HEK293 (cell line): ENCODE measurements at regions not wholly inside any gene's neighbourhood (a gene's known extent, or its start where the extent isn't known, plus 50 kb on each side); places are given as distances from the start of the nearest gene placed in this dataset.

ENCODE experiments used
- CTCF ChIA-PET: fragments of 350-600 bp; formaldehyde crosslinking; extraction: SDS; loops from one replicate; lab custom pipeline; 2021; ENCODE audit warnings: antibody characterized with exemption; lab: Yijun Ruan, JAX
- POLR2A ChIA-PET: fragments of 300-600 bp; formaldehyde crosslinking; extraction: SDS; loops from one replicate; lab custom pipeline; 2020; ENCODE audit warnings: antibody characterized with exemption, inconsistent platforms; lab: Yijun Ruan, JAX
- H3K27ac ChIP-seq: fragments of 200-500 bp; sonication (Bioruptor generic); 2 replicates; pipeline ENCODE4 v1.5.1; 2014; ENCODE audit warnings: low read depth, low read length, control low read depth, inconsistent platforms; ENCODE audit errors: extremely low read depth
- H3K36me3 ChIP-seq, 2 experiments: fragments of 200-500 bp in 1 of 2; sonication (Bioruptor generic) in 1 of 2; 1 replicate in 1 of 2; 2 replicates in 1 of 2; pipeline ENCODE4 v1.5.1; 2014 to 2017; ENCODE audit warnings: inconsistent platforms in 2 of 2, low read length in 2 of 2; ENCODE audit not compliant: control insufficient read depth in 2 of 2, insufficient read depth in 1 of 2
- H3K4me1 ChIP-seq: fragments of 200-500 bp; sonication (Bioruptor generic); 2 replicates; pipeline ENCODE4 v1.5.1; 2014; ENCODE audit warnings: mild to moderate bottlenecking, low read length, inconsistent platforms; ENCODE audit not compliant: control insufficient read depth, insufficient read depth
- H3K4me3 ChIP-seq: 2 replicates; pipeline ENCODE4 v1.5.1; 2011; ENCODE audit warnings: low read depth, mild to moderate bottlenecking, control low read depth, low read length, moderate library complexity
- H3K9me3 ChIP-seq: fragments of 200-500 bp; sonication (Bioruptor generic); 2 replicates; pipeline ENCODE4 v1.5.1; 2014; ENCODE audit warnings: low read depth, low read length, inconsistent platforms; ENCODE audit not compliant: control insufficient read depth, insufficient read depth
- BCL11A ChIP-seq: fragments of 450-650 bp; formaldehyde crosslinking; IDR thresholded peaks from 2 replicates; pipeline ENCODE4 v1.5.1; 2016; ENCODE audit warnings: low read depth, missing biosample characterization, missing genetic modification characterization
- BCL11B ChIP-seq: fragments of 450-650 bp; formaldehyde crosslinking; IDR thresholded peaks from 2 replicates; pipeline ENCODE4 v1.5.1; 2016; ENCODE audit warnings: low read depth, missing biosample characterization, missing genetic modification characterization
- GLI4 ChIP-seq: fragments of 450-650 bp; formaldehyde crosslinking; IDR thresholded peaks from 2 replicates; pipeline ENCODE4 v1.5.1; 2016; ENCODE audit warnings: missing biosample characterization, missing genetic modification characterization
- HOXA7 ChIP-seq: sonication (generic); formaldehyde crosslinking; IDR thresholded peaks from 2 replicates; pipeline ENCODE4 v1.8.1; 2022; ENCODE audit warnings: missing genetic modification reagents, borderline replicate concordance
- KLF10 ChIP-seq: fragments of 450-650 bp; IDR thresholded peaks from 2 replicates; pipeline ENCODE4 v1.5.1; 2018; ENCODE audit warnings: missing biosample characterization, mild to moderate bottlenecking, missing genetic modification characterization
- OSR2 ChIP-seq: fragments of 450-650 bp; formaldehyde crosslinking; IDR thresholded peaks from 2 replicates; pipeline ENCODE4 v1.5.1; 2016; ENCODE audit warnings: missing biosample characterization, missing genetic modification characterization
- TRIM28 ChIP-seq: IDR thresholded peaks from 2 replicates; pipeline ENCODE4 v1.6.1; 2011; ENCODE audit warnings: low read length, control low read depth, borderline replicate concordance
- ZBTB49 ChIP-seq: fragments of 450-650 bp; formaldehyde crosslinking; IDR thresholded peaks from 2 replicates; pipeline ENCODE4 v1.5.1; 2016; ENCODE audit warnings: missing biosample characterization, missing genetic modification characterization, low read depth
- ZNF114 ChIP-seq: fragments of 450-650 bp; formaldehyde crosslinking; IDR thresholded peaks from 2 replicates; pipeline ENCODE4 v1.5.0; 2017; ENCODE audit warnings: missing biosample characterization, missing genetic modification characterization
- ZNF184 ChIP-seq: fragments of 450-650 bp; IDR thresholded peaks from 2 replicates; pipeline ENCODE4 v1.5.1; 2018; ENCODE audit warnings: missing biosample characterization, mild to moderate bottlenecking, missing genetic modification characterization
- ZNF223 ChIP-seq: fragments of 450-650 bp; formaldehyde crosslinking; IDR thresholded peaks from 2 replicates; pipeline ENCODE4 v1.5.1; 2016; ENCODE audit warnings: missing biosample characterization, missing genetic modification characterization
- ZNF510 ChIP-seq: fragments of 450-650 bp; formaldehyde crosslinking; IDR thresholded peaks from 2 replicates; pipeline ENCODE4 v1.5.1; 2018; ENCODE audit warnings: mild to moderate bottlenecking, missing genetic modification characterization, missing biosample characterization; ENCODE audit not compliant: insufficient replicate concordance
- ZNF558 ChIP-seq: fragments of 450-650 bp; formaldehyde crosslinking; IDR thresholded peaks from 2 replicates; pipeline ENCODE4 v1.5.1; 2016; ENCODE audit warnings: missing biosample characterization, missing genetic modification characterization
- ZNF776 ChIP-seq: fragments of 450-650 bp; formaldehyde crosslinking; IDR thresholded peaks from 2 replicates; pipeline ENCODE4 v1.5.0; 2017; ENCODE audit warnings: missing biosample characterization, missing genetic modification characterization, borderline replicate concordance
- ZSCAN16 ChIP-seq: fragments of 450-650 bp; formaldehyde crosslinking; IDR thresholded peaks from 2 replicates; pipeline ENCODE4 v1.5.1; 2016; ENCODE audit warnings: missing biosample characterization, missing genetic modification characterization
- TF ChIP-seq, protein P1 (sequence below): fragments of 450-650 bp; formaldehyde crosslinking; IDR thresholded peaks from 2 replicates; pipeline ENCODE4 v1.5.0; 2017; ENCODE audit warnings: missing biosample characterization, missing genetic modification characterization, borderline replicate concordance
- TF ChIP-seq, protein P2 (sequence below): fragments of 450-650 bp; formaldehyde crosslinking; IDR thresholded peaks from 2 replicates; pipeline ENCODE4 v1.5.1; 2016; ENCODE audit warnings: missing biosample characterization, missing genetic modification characterization, low read depth
- TF ChIP-seq, protein P3 (sequence below): fragments of 450-650 bp; formaldehyde crosslinking; optimal IDR thresholded peaks from 2 replicates; pipeline ENCODE3; 2016; ENCODE audit warnings: missing biosample characterization, mild to moderate bottlenecking, missing genetic modification characterization

DNA sequence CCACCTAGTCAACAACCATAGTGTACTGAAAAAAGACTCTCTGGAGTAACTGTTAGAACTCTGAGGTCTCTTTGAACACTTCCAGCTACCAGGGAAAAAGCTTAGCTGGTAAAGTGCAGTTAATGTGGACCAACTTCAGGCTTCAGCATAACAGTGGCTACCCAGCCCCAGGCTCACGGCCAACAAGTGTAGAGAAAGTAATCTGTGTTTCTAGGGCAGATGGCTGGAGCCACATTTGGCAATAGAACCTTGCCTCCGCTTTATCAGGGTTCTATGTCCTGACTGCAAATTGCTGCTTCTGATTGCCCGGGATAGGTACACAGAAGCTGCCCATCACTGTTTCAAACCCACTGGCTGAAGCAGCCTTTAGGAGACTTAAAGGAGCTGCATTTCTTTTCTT lies 76.0 kb upstream of the SIMC1 start:
- Histone ChIP-seq H3K4me3 (no peak overlapping the region), H3K36me3 (no peaks in the 10 kb centered on the region), H3K9me3 (no peaks in the 10 kb centered on the region), H3K4me1 (no peaks in the 10 kb centered on the region), H3K27ac (no peak overlapping the region)
- CTCF ChIA-PET = interaction anchor here (0.7 kb wide), 1 partner anchor 465 kb away, joined by 4 read pairs; no protein-coding TSS in a partner anchor
- POLR2A ChIA-PET = no interaction called here
- TF ChIP-seq ZNF223 (tag by site-specific recombination) (no peak), ZSCAN16 (tag by site-specific recombination) (no peak), ZNF184 (tag by site-specific recombination) (no peak), BCL11A (no peak), GLI4 (no peak)
- TF ChIP-seq, protein P1, sequence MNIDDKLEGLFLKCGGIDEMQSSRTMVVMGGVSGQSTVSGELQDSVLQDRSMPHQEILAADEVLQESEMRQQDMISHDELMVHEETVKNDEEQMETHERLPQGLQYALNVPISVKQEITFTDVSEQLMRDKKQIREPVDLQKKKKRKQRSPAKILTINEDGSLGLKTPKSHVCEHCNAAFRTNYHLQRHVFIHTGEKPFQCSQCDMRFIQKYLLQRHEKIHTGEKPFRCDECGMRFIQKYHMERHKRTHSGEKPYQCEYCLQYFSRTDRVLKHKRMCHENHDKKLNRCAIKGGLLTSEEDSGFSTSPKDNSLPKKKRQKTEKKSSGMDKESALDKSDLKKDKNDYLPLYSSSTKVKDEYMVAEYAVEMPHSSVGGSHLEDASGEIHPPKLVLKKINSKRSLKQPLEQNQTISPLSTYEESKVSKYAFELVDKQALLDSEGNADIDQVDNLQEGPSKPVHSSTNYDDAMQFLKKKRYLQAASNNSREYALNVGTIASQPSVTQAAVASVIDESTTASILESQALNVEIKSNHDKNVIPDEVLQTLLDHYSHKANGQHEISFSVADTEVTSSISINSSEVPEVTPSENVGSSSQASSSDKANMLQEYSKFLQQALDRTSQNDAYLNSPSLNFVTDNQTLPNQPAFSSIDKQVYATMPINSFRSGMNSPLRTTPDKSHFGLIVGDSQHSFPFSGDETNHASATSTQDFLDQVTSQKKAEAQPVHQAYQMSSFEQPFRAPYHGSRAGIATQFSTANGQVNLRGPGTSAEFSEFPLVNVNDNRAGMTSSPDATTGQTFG (tag by site-specific recombination) = no peak

GRCh38 chr5:176162888-176163287 lies 75.3 kb upstream of the SIMC1 start:
- H3K36me3 ChIP-seq = no peaks in the 10 kb centered on the region
- no peaks in the 10 kb centered on the region for H3K4me1 ChIP-seq
- no peak overlapping the region for H3K27ac ChIP-seq
- H3K4me3 ChIP-seq = no peak overlapping the region
- no peaks in the 10 kb centered on the region for H3K9me3 ChIP-seq
- ChIA-PET CTCF (no interaction called here), POLR2A (no interaction called here)
- no peak for TF ChIP-seq ZBTB49 (tag by site-specific recombination)
- TF ChIP-seq ZNF776 (tag by site-specific recombination) = no peak
- no peak for TF ChIP-seq ZNF558
- no peak for TF ChIP-seq ZNF510 (tag by site-specific recombination)
- no peak for TF ChIP-seq HOXA7 (CRISPR knock-in tag)
- TF ChIP-seq, protein P2, sequence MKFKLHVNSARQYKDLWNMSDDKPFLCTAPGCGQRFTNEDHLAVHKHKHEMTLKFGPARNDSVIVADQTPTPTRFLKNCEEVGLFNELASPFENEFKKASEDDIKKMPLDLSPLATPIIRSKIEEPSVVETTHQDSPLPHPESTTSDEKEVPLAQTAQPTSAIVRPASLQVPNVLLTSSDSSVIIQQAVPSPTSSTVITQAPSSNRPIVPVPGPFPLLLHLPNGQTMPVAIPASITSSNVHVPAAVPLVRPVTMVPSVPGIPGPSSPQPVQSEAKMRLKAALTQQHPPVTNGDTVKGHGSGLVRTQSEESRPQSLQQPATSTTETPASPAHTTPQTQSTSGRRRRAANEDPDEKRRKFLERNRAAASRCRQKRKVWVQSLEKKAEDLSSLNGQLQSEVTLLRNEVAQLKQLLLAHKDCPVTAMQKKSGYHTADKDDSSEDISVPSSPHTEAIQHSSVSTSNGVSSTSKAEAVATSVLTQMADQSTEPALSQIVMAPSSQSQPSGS (tag by site-specific recombination) = peak; percentile 52; the same call in 1 of the 2 replicates
- peak; percentile 40; the same call in 1 of the 2 replicates for TF ChIP-seq OSR2 (tag by site-specific recombination)
- TF ChIP-seq, protein P3, sequence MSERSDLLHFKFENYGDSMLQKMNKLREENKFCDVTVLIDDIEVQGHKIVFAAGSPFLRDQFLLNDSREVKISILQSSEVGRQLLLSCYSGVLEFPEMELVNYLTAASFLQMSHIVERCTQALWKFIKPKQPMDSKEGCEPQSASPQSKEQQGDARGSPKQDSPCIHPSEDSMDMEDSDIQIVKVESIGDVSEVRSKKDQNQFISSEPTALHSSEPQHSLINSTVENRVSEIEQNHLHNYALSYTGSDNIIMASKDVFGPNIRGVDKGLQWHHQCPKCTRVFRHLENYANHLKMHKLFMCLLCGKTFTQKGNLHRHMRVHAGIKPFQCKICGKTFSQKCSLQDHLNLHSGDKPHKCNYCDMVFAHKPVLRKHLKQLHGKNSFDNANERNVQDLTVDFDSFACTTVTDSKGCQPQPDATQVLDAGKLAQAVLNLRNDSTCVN (tag by site-specific recombination) = no peak

DNA sequence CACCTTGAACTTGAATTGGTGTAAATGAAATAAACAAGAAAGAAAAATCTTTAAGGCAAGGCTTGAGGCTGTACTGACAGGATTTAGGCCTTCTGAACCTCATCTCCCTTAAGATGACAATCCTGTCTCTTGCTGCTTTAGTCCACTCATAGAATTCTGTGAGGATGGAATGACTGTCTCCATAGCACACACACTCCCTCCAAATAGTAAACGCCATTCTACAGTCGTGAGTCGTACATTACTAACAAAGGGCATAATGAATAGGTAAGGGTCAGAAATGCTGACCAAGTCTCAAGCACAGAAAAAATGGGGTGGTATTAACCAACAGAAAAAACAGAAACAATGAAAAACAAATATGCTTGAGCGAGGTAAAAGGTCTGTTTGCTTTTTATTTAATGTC lies 71.8 kb upstream of the SIMC1 start:
- ChIA-PET CTCF (no interaction called here), POLR2A (no interaction called here)
- H3K36me3 ChIP-seq = no peaks in the 10 kb centered on the region
- no peak overlapping the region for H3K27ac ChIP-seq
- no peak for TF ChIP-seq OSR2 (tag by site-specific recombination)
- TF ChIP-seq KLF10 = no peak
- no peak for TF ChIP-seq ZBTB49 (tag by site-specific recombination)
- TF ChIP-seq TRIM28 = no peak
- TF ChIP-seq BCL11B (tag by site-specific recombination) = no peak
- TF ChIP-seq ZNF114 = no peak
- H3K4me3 ChIP-seq = no peak overlapping the region
- H3K9me3 ChIP-seq = no peaks in the 10 kb centered on the region
- no peaks in the 10 kb centered on the region for H3K4me1 ChIP-seq
